Mucosa of rectum (tissue), 2 donors: ENCODE measurements at regions not wholly inside any gene's neighbourhood (a gene's known extent, or its start where the extent isn't known, plus 50 kb on each side); places are given as distances from the start of the nearest gene placed in this dataset.

Experiments
- H3K27ac ChIP-seq, 2 donors: one replicate each; pipeline ENCODE4 v1.7.0; 2013; ENCODE audit warnings: inconsistent platforms in 2 of 2, low read depth in 2 of 2, low read length in 2 of 2
- H3K27me3 ChIP-seq, 2 donors: one replicate each; pipeline ENCODE4 v1.7.0; 2013; ENCODE audit warnings: low read length in 2 of 2; ENCODE audit not compliant: control insufficient read depth in 2 of 2, insufficient read depth in 2 of 2
- H3K36me3 ChIP-seq, 2 donors: one replicate each; pipeline ENCODE4 v1.7.0; 2013; ENCODE audit warnings: low read length in 2 of 2; ENCODE audit not compliant: control insufficient read depth in 2 of 2, insufficient read depth in 2 of 2
- H3K4me1 ChIP-seq, 2 donors: one replicate each; pipeline ENCODE4 v1.7.0; 2013; ENCODE audit warnings: low read length in 2 of 2, mild to moderate bottlenecking in 1 of 2; ENCODE audit not compliant: control insufficient read depth in 2 of 2, insufficient read depth in 2 of 2
- H3K4me3 ChIP-seq, 2 donors: one replicate each; pipeline ENCODE4 v1.7.0; 2013; ENCODE audit warnings: low read length in 2 of 2
- H3K9ac ChIP-seq, 2 donors: one replicate each; pipeline ENCODE4 v1.7.0; 2013; ENCODE audit warnings: low read length in 2 of 2, low read depth in 1 of 2, mild to moderate bottlenecking in 1 of 2
- H3K9me3 ChIP-seq, 2 donors: one replicate each; pipeline ENCODE4 v1.7.0; 2013; ENCODE audit warnings: low read length in 2 of 2; ENCODE audit not compliant: control insufficient read depth in 2 of 2
- donor health status: healthy.
- donor health status: Normal muscosa, but diverticular disease.

DNA sequence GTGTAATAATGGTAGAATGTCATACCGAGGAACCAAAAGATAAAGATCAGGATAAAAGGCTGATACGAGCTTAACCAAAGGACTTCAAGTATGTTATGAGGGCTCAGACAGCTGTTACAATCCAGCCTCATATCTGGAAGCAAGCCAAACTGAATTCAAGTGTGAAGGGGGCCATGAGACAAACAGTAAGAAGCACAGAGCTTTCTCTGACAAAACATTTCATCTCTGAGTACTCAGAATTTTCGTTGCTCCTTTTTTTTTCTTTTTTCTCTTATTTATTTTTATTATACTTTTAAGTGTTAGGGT, 52.9 kb upstream of the CD180 start:
- Histone ChIP-seq H3K36me3 (no peaks in the 10 kb centered on the region), H3K9ac (no peak overlapping the region), H3K4me3 (no peak overlapping the region), H3K27me3 (no peaks in the 10 kb centered on the region), H3K4me1 (no peaks in the 10 kb centered on the region), H3K9me3 (no peaks in the 10 kb centered on the region), H3K27ac (no peak overlapping the region)

DNA sequence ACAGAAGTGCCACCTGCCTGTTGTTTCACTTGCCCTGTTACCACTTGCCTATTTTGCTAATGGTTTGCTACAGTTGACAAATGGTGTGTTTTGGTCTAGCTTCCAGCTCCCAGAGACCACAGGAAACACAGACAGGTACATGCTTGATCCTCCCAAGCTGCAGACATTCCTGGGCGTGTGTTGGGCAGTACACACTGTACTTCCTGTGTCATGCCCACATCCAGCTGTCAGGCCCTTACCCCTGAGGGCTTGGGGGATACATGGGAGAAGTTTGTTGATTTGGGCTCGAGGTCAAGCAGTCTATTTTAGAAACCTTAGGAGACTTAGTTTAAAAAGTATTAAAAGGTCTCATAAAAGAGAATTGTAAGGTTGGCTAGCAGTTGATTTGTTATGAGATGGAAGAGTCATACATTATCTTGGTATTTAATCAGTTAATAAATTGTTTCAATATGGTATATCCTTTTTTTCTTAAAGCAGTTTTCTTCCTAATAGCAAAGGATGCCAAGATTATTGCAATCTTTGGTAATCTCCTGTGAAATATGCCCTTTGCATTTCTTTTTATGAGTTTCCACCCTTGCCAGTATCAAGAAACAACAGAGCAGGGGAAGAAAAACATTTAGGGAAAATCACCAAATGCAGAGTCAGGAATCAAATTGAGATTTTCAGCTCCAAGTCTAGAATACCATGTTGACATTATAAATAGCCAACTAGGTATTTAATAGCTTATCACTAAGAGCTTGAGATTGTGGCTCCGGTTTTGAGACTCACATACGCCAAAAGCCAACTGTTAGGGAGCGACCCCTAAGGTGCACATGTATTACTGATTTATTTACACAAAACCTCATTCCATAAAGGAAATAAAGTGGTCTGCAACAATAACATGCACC, 52.3 kb upstream of the CD180 start:
- H3K27ac ChIP-seq, result no peak overlapping the region
- no peaks in the 10 kb centered on the region for H3K4me1 ChIP-seq

DNA sequence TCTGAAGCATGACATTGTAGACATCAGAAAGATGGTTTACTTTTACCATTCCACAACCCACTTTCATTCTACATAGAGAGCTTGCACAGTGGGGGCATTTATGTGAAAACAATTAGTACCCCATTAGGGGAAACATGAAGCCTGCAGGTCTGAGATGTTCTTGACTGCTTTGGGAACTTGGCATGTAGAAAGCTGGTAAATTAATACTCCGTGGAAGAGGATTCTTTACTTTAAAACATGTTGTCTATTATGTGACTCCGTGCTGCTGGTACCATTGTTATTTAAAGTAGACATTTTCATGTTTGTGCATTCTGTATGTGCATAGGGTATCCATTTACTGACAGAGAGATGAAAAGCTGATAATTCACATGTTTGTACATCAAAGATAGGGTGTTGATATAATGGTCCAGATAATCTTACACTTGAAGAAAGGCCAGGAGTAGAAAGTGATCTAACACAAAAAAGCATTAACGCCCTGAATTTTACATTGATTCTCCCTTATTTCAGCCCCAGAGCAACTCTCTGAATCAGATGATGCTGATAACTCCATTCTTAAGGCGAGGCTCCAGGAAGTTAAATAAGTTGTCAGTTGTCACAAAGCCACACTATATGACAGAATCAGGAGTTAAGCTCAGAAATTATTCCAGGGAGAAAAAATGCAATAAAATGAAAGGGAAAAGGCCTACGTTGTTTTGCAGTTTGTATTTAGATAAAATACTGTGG, 50.1 kb upstream of the CD180 start:
- H3K9me3 ChIP-seq, result no peaks in the 10 kb centered on the region
- no peaks in the 10 kb centered on the region for H3K4me1 ChIP-seq
- no peaks in the 10 kb centered on the region for H3K27me3 ChIP-seq
- no peaks in the 10 kb centered on the region for H3K36me3 ChIP-seq
- no peak overlapping the region for H3K4me3 ChIP-seq
- no peak overlapping the region for H3K9ac ChIP-seq
- H3K27ac ChIP-seq, result no peak overlapping the region

More for the DNA sequence above, 52.3 kb upstream of the CD180 start:
- no peak overlapping the region for H3K9ac ChIP-seq
- no peaks in the 10 kb centered on the region for H3K27me3 ChIP-seq
- H3K9me3 ChIP-seq, result no peaks in the 10 kb centered on the region
- no peak overlapping the region for H3K4me3 ChIP-seq
- H3K36me3 ChIP-seq, result no peaks in the 10 kb centered on the region
